Body of pancreas (tissue), 4 donors: ENCODE measurements at regions not wholly inside any gene's neighbourhood (a gene's known extent, or its start where the extent isn't known, plus 50 kb on each side); places are given as distances from the start of the nearest gene placed in this dataset.

Experiments
- ATAC-seq: fragments of 150-250 bp; one replicate; pipeline ENCODE4 v1.9.1; 2016
- DNase-seq, 4 donors: peaks; one replicate each; pipeline ENCODE4 v3.0.0-alpha.2; 2019
- H3K27ac ChIP-seq, 4 donors: fragments of 200-600 bp; sonication (generic); 1 replicate in 3 of 4; 2 replicates in 1 of 4; pipeline versions ENCODE4 v1.5.1 to v1.6.1; 2016 to 2019; ENCODE audit warnings: mild to moderate bottlenecking in 1 of 4, mixed read lengths in 1 of 4, moderate library complexity in 1 of 4
- H3K27me3 ChIP-seq, 2 donors: fragments of 200-600 bp; sonication (generic); one replicate each; pipeline ENCODE4 v1.6.0; 2016; ENCODE audit warnings: mild to moderate bottlenecking in 1 of 2
- H3K36me3 ChIP-seq, 2 donors: fragments of 200-600 bp; sonication (generic); replicated peaks in 1 of 2; 2 replicates each; pipeline ENCODE4 v1.5.1; 2016; ENCODE audit warnings: low read depth in 2 of 2; ENCODE audit not compliant: insufficient read depth in 1 of 2
- H3K4me1 ChIP-seq: fragments of 200-600 bp; sonication (generic); one replicate; pipeline ENCODE4 v1.6.0; 2016
- H3K4me3 ChIP-seq, 2 donors: fragments of 200-600 bp; sonication (generic); 1 replicate in 1 of 2; 2 replicates in 1 of 2; pipeline ENCODE4 v1.5.1; 2016 to 2019
- H3K9me3 ChIP-seq, 3 donors: fragments of 200-600 bp; sonication (generic); 1 replicate in 2 of 3; 2 replicates in 1 of 3; pipeline ENCODE4 v1.5.1; 2016
- POLR2A ChIP-seq, 3 donors: fragments of 450-650 bp; IDR thresholded peaks; one replicate each; pipeline ENCODE4 v1.6.1; 2016; ENCODE audit warnings: antibody characterized with exemption in 3 of 3, mild to moderate bottlenecking in 2 of 3
- WGBS, 2 donors: methylation state at CpG; one replicate each; pipeline ENCODE4 v1.1.5; 2017; 5-methylcytosine and 5-hydroxymethylcytosine counted together
- intact Hi-C: fragments of 100-400 bp; cut with DNase I; formaldehyde crosslinking; loops from one replicate; pipeline ENCODE4 v1.15.1; 2023
- TF ChIP-seq, protein P1 (sequence below), 7 experiments: fragments of 450-650 bp in 4 of 7; fragments of 200-600 bp in 3 of 7; sonication (generic) in 3 of 7; IDR thresholded peaks; one replicate each; pipeline ENCODE4 v1.5.1; 2016 to 2019; ENCODE audit warnings: antibody characterized with exemption in 7 of 7

DNA sequence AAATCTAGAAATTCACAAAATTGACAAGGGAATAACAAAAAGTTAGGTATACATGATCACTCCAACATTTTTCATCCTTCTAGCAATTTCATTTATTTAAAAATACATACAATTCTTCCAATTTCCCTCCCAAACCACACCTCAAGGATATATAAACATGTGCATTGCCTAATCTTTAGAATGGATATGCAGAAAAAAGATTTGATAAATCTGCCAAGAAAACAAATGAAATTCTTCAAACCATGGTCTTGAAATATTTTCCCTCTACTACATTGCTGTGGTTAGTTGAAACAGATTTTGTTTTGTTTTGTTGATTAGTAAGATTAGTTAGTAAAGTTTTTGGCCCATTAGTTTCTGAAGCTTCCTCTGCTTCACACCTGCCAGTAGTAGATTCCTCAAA, 703.3 kb upstream of the CCDC179 start:
- Histone ChIP-seq H3K27ac (no peak overlapping the region), H3K9me3 (no peaks in the 10 kb centered on the region), H3K27me3 (no peaks in the 10 kb centered on the region), H3K4me1 (no peaks in the 10 kb centered on the region), H3K4me3 (no peak overlapping the region), H3K36me3 (no peaks in the 10 kb centered on the region)
- intact Hi-C loops: no loop called here
- ATAC-seq: no peak
- no peak for DNase-seq
- no peak for TF ChIP-seq POLR2A (IDR thresholded peaks at IDR 0.05)
- TF ChIP-seq, protein P1, sequence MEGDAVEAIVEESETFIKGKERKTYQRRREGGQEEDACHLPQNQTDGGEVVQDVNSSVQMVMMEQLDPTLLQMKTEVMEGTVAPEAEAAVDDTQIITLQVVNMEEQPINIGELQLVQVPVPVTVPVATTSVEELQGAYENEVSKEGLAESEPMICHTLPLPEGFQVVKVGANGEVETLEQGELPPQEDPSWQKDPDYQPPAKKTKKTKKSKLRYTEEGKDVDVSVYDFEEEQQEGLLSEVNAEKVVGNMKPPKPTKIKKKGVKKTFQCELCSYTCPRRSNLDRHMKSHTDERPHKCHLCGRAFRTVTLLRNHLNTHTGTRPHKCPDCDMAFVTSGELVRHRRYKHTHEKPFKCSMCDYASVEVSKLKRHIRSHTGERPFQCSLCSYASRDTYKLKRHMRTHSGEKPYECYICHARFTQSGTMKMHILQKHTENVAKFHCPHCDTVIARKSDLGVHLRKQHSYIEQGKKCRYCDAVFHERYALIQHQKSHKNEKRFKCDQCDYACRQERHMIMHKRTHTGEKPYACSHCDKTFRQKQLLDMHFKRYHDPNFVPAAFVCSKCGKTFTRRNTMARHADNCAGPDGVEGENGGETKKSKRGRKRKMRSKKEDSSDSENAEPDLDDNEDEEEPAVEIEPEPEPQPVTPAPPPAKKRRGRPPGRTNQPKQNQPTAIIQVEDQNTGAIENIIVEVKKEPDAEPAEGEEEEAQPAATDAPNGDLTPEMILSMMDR (IDR thresholded peaks at IDR 0.05): no peak

DNA sequence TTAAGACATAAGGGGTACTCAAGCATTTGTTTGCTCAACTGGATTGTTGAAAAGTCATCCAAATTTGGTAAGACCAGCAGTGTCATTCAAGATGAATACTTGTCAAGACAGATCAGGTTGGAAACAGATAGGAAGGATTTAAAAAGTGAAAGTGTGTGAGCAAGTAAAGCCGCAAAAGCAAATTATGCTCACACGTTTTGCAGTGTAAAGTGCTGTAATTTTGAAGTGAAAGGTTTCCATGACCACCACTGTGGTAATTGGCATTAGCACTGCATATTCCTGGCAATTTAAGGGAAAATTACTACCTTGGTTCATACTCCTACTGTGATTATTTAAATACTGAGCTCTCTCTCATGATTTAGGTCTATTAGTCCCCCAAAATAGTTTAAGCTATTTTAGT, 704.1 kb upstream of the CCDC179 start:
- DNase-seq (no peak), ATAC-seq (no peak)
- Histone ChIP-seq H3K4me1 (no peaks in the 10 kb centered on the region), H3K9me3 (no peaks in the 10 kb centered on the region), H3K4me3 (no peak overlapping the region), H3K36me3 (no peaks in the 10 kb centered on the region), H3K27me3 (no peaks in the 10 kb centered on the region), H3K27ac (no peak overlapping the region)
- no peak for TF ChIP-seq POLR2A (IDR thresholded peaks at IDR 0.05)
- TF ChIP-seq, protein P1 (IDR thresholded peaks at IDR 0.05): no peak
- intact Hi-C loops: no loop called here
- 78 to 85% methylated on average over 2 of the region's 2 CpGs for WGBS, 2 donors

DNA sequence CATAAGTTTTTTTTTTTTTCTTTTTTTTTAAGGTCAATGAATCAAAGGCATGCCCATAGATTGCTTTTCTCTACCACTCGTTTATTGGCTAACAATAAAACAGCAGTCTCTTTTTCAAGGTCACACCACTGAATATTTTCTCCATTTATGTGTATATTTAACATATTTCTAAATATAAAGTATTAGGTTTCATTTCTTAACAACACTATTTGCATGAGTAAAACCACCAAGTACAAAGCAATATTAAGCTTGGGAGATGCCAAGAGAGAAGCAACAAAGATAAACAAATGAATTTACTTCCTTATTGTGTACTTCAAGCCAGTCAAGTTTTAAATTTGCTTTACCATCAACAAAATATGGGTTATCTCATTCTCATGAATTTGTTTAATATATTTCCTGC, 708.9 kb upstream of the CCDC179 start:
- Histone ChIP-seq H3K4me3 (no peak overlapping the region), H3K36me3 (no peaks in the 10 kb centered on the region), H3K27ac (no peak overlapping the region), H3K9me3 (no peaks in the 10 kb centered on the region), H3K4me1 (no peaks in the 10 kb centered on the region), H3K27me3 (no peaks in the 10 kb centered on the region)
- no peak for DNase-seq
- 39 to 50% methylated on average over 1 of the region's 1 CpG for WGBS, 2 donors
- no peak for ATAC-seq
- TF ChIP-seq, protein P1 (IDR thresholded peaks at IDR 0.05): no peak
- no peak for TF ChIP-seq POLR2A (IDR thresholded peaks at IDR 0.05)
- intact Hi-C loops: no loop called here

DNA sequence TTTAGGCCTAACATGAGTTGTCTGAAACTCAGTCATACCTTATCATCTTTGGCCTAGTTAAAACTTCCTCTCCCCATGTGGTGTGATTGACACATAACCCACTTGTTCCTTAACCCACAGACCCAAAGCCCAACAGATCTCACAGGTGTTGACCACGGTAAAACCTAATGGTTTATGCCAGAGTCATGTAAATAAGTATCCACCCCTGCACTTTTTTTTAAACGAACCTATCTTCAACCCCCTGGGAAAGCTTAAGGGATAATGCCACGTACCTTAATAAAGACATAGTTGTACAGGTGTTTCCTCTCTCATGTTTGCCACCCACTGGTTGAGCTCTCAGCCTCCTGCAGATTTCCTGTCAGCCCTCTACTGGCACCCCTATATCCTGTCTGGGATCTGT, 709.3 kb upstream of the CCDC179 start:
- intact Hi-C loops: no loop called here

DNA sequence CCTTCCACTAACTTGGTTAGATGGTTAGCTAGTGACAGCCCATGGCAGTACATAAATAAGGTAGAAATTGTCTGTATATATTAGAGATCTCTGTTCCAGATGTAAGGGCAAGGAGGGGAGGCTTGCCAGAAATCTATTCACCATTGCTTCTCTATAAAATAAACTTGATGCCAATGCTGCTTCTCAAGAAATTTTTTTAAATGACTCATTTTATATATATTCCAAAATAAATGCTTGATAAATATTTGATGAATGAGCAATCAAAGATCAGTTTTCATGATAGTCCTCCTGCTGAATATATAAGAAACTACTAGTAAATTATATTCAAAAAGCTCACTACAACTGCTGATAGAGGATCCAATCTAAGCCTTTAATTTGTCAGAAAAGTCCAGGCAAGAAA, 710.6 kb upstream of the CCDC179 start:
- Histone ChIP-seq H3K9me3 (no peaks in the 10 kb centered on the region), H3K4me3 (no peak overlapping the region), H3K4me1 (no peaks in the 10 kb centered on the region), H3K36me3 (no peaks in the 10 kb centered on the region), H3K27me3 (no peaks in the 10 kb centered on the region), H3K27ac (no peak overlapping the region)
- DNase-seq: no peak
- ATAC-seq: no peak
- intact Hi-C loops: no loop called here
- TF ChIP-seq, protein P1 (IDR thresholded peaks at IDR 0.05): no peak
- TF ChIP-seq POLR2A (IDR thresholded peaks at IDR 0.05): no peak

More for the DNA sequence above, 709.3 kb upstream of the CCDC179 start:
- TF ChIP-seq, protein P1 (IDR thresholded peaks at IDR 0.05): no peak
- TF ChIP-seq POLR2A (IDR thresholded peaks at IDR 0.05): no peak
- Histone ChIP-seq H3K27ac (no peak overlapping the region), H3K4me1 (no peaks in the 10 kb centered on the region), H3K9me3 (no peaks in the 10 kb centered on the region), H3K36me3 (no peaks in the 10 kb centered on the region), H3K4me3 (no peak overlapping the region), H3K27me3 (no peaks in the 10 kb centered on the region)
- no peak for ATAC-seq
- DNase-seq: no peak
- WGBS, 2 donors: 58 to 69% methylated on average over 3 of the region's 3 CpGs
